SK-N-SH (cell line): ENCODE measurements at regions not wholly inside any gene's neighbourhood (a gene's known extent, or its start where the extent isn't known, plus 50 kb on each side); places are given as distances from the start of the nearest gene placed in this dataset.

Source experiments
- CTCF ChIA-PET: fragments of 300-600, 350-600 bp; formaldehyde crosslinking; extraction: SDS; loops from one replicate; lab custom pipeline; 2021; lab: Yijun Ruan, JAX
- POLR2A ChIA-PET: fragments of 350-600 bp; sonication (Branson Sonifier 250); formaldehyde crosslinking; extraction: SDS; loops from one replicate; lab custom pipeline; 2020; ENCODE audit warnings: antibody characterized with exemption, inconsistent platforms; lab: Yijun Ruan, JAX
- DNase-seq: peaks from one replicate; pipeline ENCODE4 v3.0.0; 2012
- H2AFZ ChIP-seq: fragments of 200-600 bp; sonication (generic); 2 replicates; pipeline ENCODE4 v1.8.1; 2016; ENCODE audit warnings: antibody characterized with exemption, mild to moderate bottlenecking, low read depth
- H3F3A ChIP-seq: fragments of 200-600 bp; sonication (generic); replicated peaks from 2 replicates; pipeline ENCODE3; 2016; ENCODE audit warnings: antibody characterized with exemption, mild to moderate bottlenecking; ENCODE audit not compliant: insufficient read depth
- H3K27ac ChIP-seq, 2 experiments: fragments of 200-500 bp in 1 of 2; fragments of 200-600 bp in 1 of 2; sonication (Bioruptor generic) in 1 of 2; sonication (generic), shearing (Covaris generic) in 1 of 2; 2 replicates each; pipeline versions ENCODE4 v1.5.1 to v1.6.1; 2014 to 2016; ENCODE audit warnings: low read depth in 2 of 2, inconsistent platforms in 1 of 2, low read length in 1 of 2, mild to moderate bottlenecking in 1 of 2, mixed read lengths in 1 of 2
- H3K27me3 ChIP-seq: fragments of 200-600 bp; sonication (generic), shearing (Covaris generic); 2 replicates; pipeline ENCODE4 v1.6.1; 2016; ENCODE audit warnings: mixed run types; ENCODE audit not compliant: insufficient read depth
- H3K36me3 ChIP-seq, 2 experiments: fragments of 200-500 bp in 1 of 2; fragments of 200-600 bp in 1 of 2; sonication (Bioruptor generic) in 1 of 2; sonication (generic) in 1 of 2; replicated peaks in 1 of 2; 2 replicates each; pipeline versions ENCODE3 to v1.5.1; 2014 to 2016; ENCODE audit warnings: low read length in 1 of 2, mild to moderate bottlenecking in 1 of 2; ENCODE audit not compliant: insufficient read depth in 2 of 2, control insufficient read depth in 1 of 2
- H3K4me1 ChIP-seq, 2 experiments: fragments of 200-500 bp in 1 of 2; fragments of 200-600 bp in 1 of 2; sonication (Bioruptor generic) in 1 of 2; sonication (generic), shearing (Covaris generic) in 1 of 2; 2 replicates each; pipeline versions ENCODE4 v1.5.1 to v1.6.1; 2014 to 2016; ENCODE audit warnings: low read depth in 1 of 2, low read length in 1 of 2, mixed run types in 1 of 2; ENCODE audit not compliant: insufficient read depth in 2 of 2, control insufficient read depth in 1 of 2
- H3K4me2 ChIP-seq: fragments of 200-600 bp; sonication (generic), shearing (Covaris generic); 2 replicates; pipeline ENCODE4 v1.6.1; 2017; ENCODE audit warnings: mixed run types
- H3K4me3 ChIP-seq, 2 experiments: fragments of 200-500 bp in 1 of 2; fragments of 200-600 bp in 1 of 2; sonication (Bioruptor generic) in 1 of 2; sonication (generic), shearing (Covaris generic) in 1 of 2; 2 replicates each; pipeline versions ENCODE4 v1.5.1 to v1.8.1; 2014 to 2016; ENCODE audit warnings: low read depth in 2 of 2, inconsistent platforms in 1 of 2, low read length in 1 of 2, mild to moderate bottlenecking in 1 of 2, mixed read lengths in 1 of 2, moderate library complexity in 1 of 2
- H3K79me2 ChIP-seq: fragments of 200-600 bp; sonication (generic); 2 replicates; pipeline ENCODE4 v1.8.1; 2017; ENCODE audit warnings: mild to moderate bottlenecking; ENCODE audit not compliant: insufficient read depth
- H3K9ac ChIP-seq: fragments of 200-600 bp; sonication (generic); 2 replicates; pipeline ENCODE4 v1.6.1; 2017; ENCODE audit warnings: mixed run types
- H3K9me2 ChIP-seq: fragments of 200-600 bp; sonication (generic); 2 replicates; pipeline ENCODE4 v1.6.1; 2017; ENCODE audit warnings: mixed run types
- H3K9me3 ChIP-seq: fragments of 200-600 bp; sonication (generic); 2 replicates; pipeline ENCODE4 v1.6.1; 2017; ENCODE audit warnings: mixed run types, mild to moderate bottlenecking, moderate library complexity
- H4K20me1 ChIP-seq: fragments of 200-600 bp; sonication (generic); 2 replicates; pipeline ENCODE4 v1.6.1; 2017; ENCODE audit warnings: mild to moderate bottlenecking, mixed run types; ENCODE audit not compliant: insufficient read depth
- CTCF ChIP-seq: fragments of 200-600 bp; sonication (generic); IDR thresholded peaks from 2 replicates; pipeline ENCODE4 v1.6.1; 2017; ENCODE audit warnings: antibody characterized with exemption, mild to moderate bottlenecking, moderate library complexity
- EP300 ChIP-seq, 2 experiments: IDR thresholded peaks; 2 replicates each; pipeline versions ENCODE4 v1.4.0 to v1.6.1; 2012; ENCODE audit warnings: borderline replicate concordance in 1 of 2, low read depth in 1 of 2, low read length in 1 of 2
- FOXJ3 ChIP-seq: sonication (generic); formaldehyde crosslinking; IDR thresholded peaks from 2 replicates; pipeline ENCODE4 v1.5.1; 2020; ENCODE audit warnings: mild to moderate bottlenecking, missing genetic modification reagents
- GATA2 ChIP-seq: sonication (generic); formaldehyde crosslinking; IDR thresholded peaks from 2 replicates; pipeline ENCODE4 v1.5.0; 2020; ENCODE audit warnings: mild to moderate bottlenecking, missing genetic modification reagents
- JUND ChIP-seq: IDR thresholded peaks from 2 replicates; pipeline ENCODE4 v1.4.0; 2012
- MEF2A ChIP-seq: IDR thresholded peaks from 2 replicates; pipeline ENCODE4 v1.4.0; 2012; ENCODE audit warnings: low read depth, borderline replicate concordance
- MXI1 ChIP-seq: IDR thresholded peaks from 2 replicates; pipeline ENCODE4 v1.6.1; 2012; ENCODE audit warnings: mild to moderate bottlenecking, low read depth, low read length, improper control_type of control experiment
- RCOR1 ChIP-seq: fragments of 150-350 bp; IDR thresholded peaks from 2 replicates; pipeline ENCODE4 v1.6.1; 2017; ENCODE audit warnings: antibody characterized with exemption, low read length
- RFX5 ChIP-seq: IDR thresholded peaks from 2 replicates; pipeline ENCODE4 v1.6.1; 2012; ENCODE audit warnings: mild to moderate bottlenecking, improper control_type of control experiment, low read length
- RXRA ChIP-seq: IDR thresholded peaks from 2 replicates; pipeline ENCODE4 v1.4.0; 2012; ENCODE audit warnings: low read depth, mild to moderate bottlenecking, borderline replicate concordance
- SMC3 ChIP-seq: IDR thresholded peaks from 2 replicates; pipeline ENCODE4 v1.6.1; 2012; ENCODE audit warnings: low read depth, low read length, improper control_type of control experiment
- TEAD4 ChIP-seq: IDR thresholded peaks from 2 replicates; pipeline ENCODE4 v1.4.0; 2012; ENCODE audit warnings: mild to moderate bottlenecking, borderline replicate concordance; ENCODE audit not compliant: insufficient read depth
- USF1 ChIP-seq: IDR thresholded peaks from 2 replicates; pipeline ENCODE4 v1.4.0; 2012; ENCODE audit warnings: low read depth, borderline replicate concordance
- ZBTB33 ChIP-seq: IDR thresholded peaks from 2 replicates; pipeline ENCODE4 v1.4.0; 2012; ENCODE audit warnings: low read depth, borderline replicate concordance
- WGBS: methylation state at CpG from one replicate; pipeline ENCODE4 v1.1.6; 2017; ENCODE audit warnings: low lambda C conversion rate; 5-methylcytosine and 5-hydroxymethylcytosine counted together

- no peak for TF ChIP-seq CTCF
Observed at GRCh38 chr4:45931154-45931553, 192.7 kb downstream of the GABRG1 start (continued).

- Histone ChIP-seq H4K20me1 (no peaks in the 10 kb centered on the region), H3K27me3 (no peaks in the 10 kb centered on the region), H2AFZ (no peak overlapping the region), H3K79me2 (no peaks in the 10 kb centered on the region)
- CTCF ChIA-PET = no interaction called here
- WGBS = 0% methylated on average over 1 of the region's 1 CpG
- no peak for TF ChIP-seq CTCF
- TF ChIP-seq EP300 (IDR thresholded peaks at IDR 0.05; ENCODE audit: borderline replicate concordance in 1 of 2, low read depth in 1 of 2, low read length in 1 of 2) = no peak
- TF ChIP-seq MEF2A = no peak
- TF ChIP-seq GATA2 (CRISPR knock-in tag) = no peak
- no peak for TF ChIP-seq ZBTB33
- TF ChIP-seq USF1 = no peak
- TF ChIP-seq RFX5 = no peak
- no peak for TF ChIP-seq RCOR1
- TF ChIP-seq FOXJ3 (CRISPR knock-in tag) = no peak
- no peak for TF ChIP-seq TEAD4
- TF ChIP-seq MXI1 = no peak
- TF ChIP-seq RXRA = no peak
- TF ChIP-seq JUND = no peak
- no peak for TF ChIP-seq SMC3
- TF ChIP-seq, all 33 proteins: peak for 0
- no peak for DNase-seq
- Histone ChIP-seq H3K4me1 (no peaks in the 10 kb centered on the region), H3K27ac (no peak overlapping the region), H3K9me3 (no peaks in the 10 kb centered on the region), H3K9me2 (no peaks in the 10 kb centered on the region), H3K4me3 (no peak overlapping the region), H3F3A (no peaks in the 10 kb centered on the region), H3K36me3 (no peaks in the 10 kb centered on the region), H3K9ac (no peak overlapping the region), H3K4me2 (no peak overlapping the region)
- POLR2A ChIA-PET = no interaction called here
Observed at GRCh38 chr4:45927641-45928040, 196.2 kb downstream of the GABRG1 start.
